GM12872 (cell line): ENCODE measurements at regions not wholly inside any gene's neighbourhood (a gene's known extent, or its start where the extent isn't known, plus 50 kb on each side); places are given as distances from the start of the nearest gene placed in this dataset.

Experiments
- TF ChIP-seq, protein P1 (sequence below): IDR thresholded peaks from 3 replicates; pipeline ENCODE4 v1.5.1; 2011; ENCODE audit warnings: low read depth, mild to moderate bottlenecking, low read length, moderate library complexity; ENCODE audit not compliant: insufficient read depth

DNA sequence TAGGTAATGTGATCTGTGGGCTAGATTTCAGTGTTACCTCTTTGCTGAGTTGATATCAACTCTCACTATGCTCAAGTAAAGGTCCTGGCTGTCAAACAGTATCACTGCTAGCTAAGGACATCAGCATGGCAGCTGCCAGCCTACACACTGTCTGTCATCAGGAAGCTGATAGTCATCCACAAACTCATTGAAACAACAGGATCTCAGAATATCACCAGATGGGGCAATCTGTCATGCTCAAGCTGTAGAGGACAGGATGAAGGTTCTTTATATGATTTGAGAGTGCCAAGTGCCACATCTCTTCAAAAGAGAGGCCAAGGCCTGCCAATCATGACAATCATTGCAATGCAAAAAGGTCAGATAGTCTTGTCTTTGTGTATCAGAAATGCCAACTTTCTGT is 811.5 kb upstream of the SEL1L start:
- TF ChIP-seq, protein P1, sequence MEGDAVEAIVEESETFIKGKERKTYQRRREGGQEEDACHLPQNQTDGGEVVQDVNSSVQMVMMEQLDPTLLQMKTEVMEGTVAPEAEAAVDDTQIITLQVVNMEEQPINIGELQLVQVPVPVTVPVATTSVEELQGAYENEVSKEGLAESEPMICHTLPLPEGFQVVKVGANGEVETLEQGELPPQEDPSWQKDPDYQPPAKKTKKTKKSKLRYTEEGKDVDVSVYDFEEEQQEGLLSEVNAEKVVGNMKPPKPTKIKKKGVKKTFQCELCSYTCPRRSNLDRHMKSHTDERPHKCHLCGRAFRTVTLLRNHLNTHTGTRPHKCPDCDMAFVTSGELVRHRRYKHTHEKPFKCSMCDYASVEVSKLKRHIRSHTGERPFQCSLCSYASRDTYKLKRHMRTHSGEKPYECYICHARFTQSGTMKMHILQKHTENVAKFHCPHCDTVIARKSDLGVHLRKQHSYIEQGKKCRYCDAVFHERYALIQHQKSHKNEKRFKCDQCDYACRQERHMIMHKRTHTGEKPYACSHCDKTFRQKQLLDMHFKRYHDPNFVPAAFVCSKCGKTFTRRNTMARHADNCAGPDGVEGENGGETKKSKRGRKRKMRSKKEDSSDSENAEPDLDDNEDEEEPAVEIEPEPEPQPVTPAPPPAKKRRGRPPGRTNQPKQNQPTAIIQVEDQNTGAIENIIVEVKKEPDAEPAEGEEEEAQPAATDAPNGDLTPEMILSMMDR: no peak

DNA sequence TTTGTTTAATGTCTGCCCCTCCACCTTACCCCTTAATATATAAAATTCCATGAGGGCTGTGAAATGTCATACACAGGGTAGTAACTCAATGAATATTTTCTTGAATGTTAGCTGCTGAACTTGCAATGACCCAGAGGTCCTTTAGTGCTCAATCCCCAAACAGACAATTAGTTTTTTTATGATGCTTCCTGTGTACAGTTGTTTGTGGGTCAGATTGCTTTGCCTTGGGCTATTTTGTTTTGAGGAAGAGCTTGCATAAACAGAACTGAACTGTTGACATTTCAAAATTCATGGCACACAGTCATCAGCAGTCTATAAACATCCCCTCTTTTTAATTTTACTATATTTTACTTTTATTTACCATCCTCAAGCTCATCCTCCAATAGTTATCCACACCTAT is 820.5 kb upstream of the SEL1L start:
- TF ChIP-seq, protein P1: no peak

DNA sequence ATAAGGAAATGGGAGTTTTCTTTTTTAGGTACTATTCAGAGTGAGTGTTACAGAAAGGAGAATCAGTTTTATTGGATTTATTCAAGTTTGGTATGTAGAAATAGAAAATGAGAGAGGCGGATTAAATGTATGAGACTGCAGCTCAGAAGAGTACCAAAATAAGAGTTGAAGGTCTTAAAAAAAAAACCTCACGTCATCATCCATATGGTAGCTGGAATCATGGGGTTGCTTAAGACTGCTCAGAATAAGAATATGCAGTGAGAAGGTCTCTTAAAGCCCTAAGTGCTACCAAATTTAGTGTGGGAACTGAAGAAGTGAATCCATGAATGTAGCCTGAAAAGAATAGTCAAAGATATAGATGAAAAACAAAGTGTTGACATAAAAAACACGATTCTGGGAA is 825.5 kb upstream of the SEL1L start:
- TF ChIP-seq, protein P1: no peak

DNA sequence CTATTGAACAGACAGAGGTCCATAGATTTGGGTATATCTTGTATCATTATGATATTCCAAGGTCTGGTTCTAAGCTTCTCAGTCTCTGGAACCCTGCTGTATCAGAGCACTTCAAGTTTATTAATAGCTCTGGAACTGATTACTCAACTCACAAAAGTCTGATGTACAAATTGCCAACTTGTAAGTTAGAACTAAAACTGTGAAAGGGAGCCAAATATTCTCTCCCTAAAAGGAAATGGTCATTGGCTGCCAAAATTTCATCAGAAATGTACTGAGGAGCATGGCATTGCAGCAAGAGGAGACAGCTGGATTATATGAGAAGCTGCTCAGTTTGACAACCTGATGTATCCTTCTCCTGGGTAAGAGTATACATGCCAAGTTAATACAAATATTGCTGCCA is 828.8 kb upstream of the SEL1L start:
- TF ChIP-seq, protein P1: no peak

DNA sequence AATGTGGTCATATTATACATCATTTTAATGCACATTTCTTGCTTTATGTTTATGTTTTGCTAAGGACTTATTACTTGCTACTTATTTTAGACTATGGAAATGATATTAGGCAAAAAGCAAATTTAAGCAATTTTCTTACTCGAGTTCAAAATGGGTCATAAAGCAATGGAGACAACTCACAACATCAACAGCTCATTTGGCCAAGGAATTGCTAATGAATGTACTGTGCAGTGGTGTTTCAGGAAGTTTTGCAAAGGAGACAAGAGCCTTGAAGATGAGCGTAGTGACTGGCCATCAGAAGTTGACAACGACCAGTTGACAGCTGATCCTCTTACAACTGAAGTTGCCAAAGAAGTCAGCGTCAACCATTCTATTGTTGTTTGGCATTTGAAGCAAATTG is 831.8 kb upstream of the SEL1L start:
- TF ChIP-seq, protein P1: no peak

DNA sequence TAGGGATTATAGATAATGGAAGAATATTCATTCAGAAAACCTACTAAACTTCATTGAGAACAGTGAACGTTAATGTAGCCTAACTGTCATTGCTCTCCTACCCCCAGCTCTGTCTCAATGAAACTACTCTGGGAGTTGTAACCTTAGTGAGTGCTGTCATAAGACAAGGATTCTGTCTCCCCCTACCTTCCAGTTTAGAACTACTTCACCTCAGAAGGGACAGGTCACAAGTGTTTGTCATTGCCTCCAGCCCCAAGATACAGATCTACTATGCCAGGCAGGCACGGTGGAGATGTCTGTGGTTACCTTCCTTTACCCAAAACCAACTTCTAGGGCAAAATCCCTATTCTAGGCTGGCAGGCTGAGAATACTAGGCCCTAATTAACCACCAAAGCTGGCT is 833.1 kb upstream of the SEL1L start:
- TF ChIP-seq, protein P1: no peak

DNA sequence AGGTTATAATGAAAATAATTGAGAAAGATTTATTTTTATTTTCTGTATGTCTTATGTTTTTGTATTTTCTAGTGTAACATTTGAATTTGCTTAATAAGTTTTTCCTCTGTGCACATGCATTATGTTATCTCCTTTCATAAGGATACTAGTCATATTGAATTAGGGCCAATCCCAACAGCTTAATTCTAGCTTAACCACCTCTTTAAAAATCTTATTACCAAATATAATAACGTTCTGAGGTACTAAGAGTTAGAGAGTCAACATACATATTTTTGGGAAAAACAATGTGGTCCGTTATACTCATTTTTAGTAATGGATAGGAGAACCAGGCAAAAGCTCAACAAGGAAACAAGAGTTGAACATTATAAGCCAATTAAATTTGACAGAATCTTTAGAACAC is 845.6 kb upstream of the SEL1L start:
- TF ChIP-seq, protein P1: no peak

DNA sequence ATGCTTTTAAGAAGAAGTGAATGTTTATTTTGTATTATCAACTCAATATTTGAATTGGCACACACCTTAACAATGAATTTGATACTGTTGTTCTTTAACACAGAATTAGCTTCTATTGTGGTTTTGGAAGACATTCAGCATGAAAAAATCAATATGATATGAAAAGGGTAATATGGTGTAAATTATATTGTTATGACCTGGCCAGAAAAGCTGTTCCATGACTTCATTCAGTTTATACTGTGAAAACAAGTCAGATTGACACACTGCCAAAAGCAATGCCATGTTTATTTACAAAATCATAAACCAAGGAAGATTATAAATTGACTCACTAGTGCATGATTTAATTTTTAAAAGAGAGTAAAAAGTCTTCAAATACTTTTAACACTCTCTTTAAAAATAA is 851.4 kb upstream of the SEL1L start:
- TF ChIP-seq, protein P1: no peak
